IMR-90 (cell line): ENCODE measurements at regions not wholly inside any gene's neighbourhood (a gene's known extent, or its start where the extent isn't known, plus 50 kb on each side); places are given as distances from the start of the nearest gene placed in this dataset.

Source experiments
- ATAC-seq: fragments of 200-7000 bp; cut with Tn5 transposase; 2 replicates; pipeline ENCODE4 v1.9.1; 2020; ENCODE audit warnings: low read depth, mild to moderate bottlenecking, moderate library complexity
- BruUV-seq: library from RNA; stranded (reverse); fragments of 400-500 nt; replicated peaks from 2 replicates; lab custom pipeline; 2021; lab: Mats Ljungman, UMichigan
- CTCF ChIA-PET: fragments of 300-600 bp; formaldehyde crosslinking; extraction: SDS; loops from one replicate; lab custom pipeline; 2021; ENCODE audit warnings: antibody characterized with exemption; lab: Yijun Ruan, JAX
- POLR2A ChIA-PET: fragments of 300-600 bp; sonication (Branson Sonifier 250); formaldehyde crosslinking; loops from one replicate; lab custom pipeline; 2022; ENCODE audit warnings: antibody characterized with exemption; ENCODE audit not compliant: unreplicated experiment; lab: Charles Lee
- DNase-seq: peaks from one replicate; pipeline ENCODE4 v3.0.0; 2013
- H2AFZ ChIP-seq: replicated peaks from 2 replicates; pipeline ENCODE3; 2013; ENCODE audit warnings: low read length, mild to moderate bottlenecking; ENCODE audit not compliant: poor library complexity
- H2AK5ac ChIP-seq: 2 replicates; pipeline ENCODE4 v1.6.1; 2013; ENCODE audit warnings: low read depth, low read length, inconsistent platforms
- H2AK9ac ChIP-seq: replicated peaks from 2 replicates; pipeline ENCODE3; 2013; ENCODE audit warnings: mild to moderate bottlenecking, low read depth, low read length, moderate library complexity; ENCODE audit not compliant: poor library complexity
- H2BK120ac ChIP-seq: 2 replicates; pipeline ENCODE4 v1.6.1; 2013; ENCODE audit warnings: low read depth, low read length, inconsistent platforms
- H2BK15ac ChIP-seq: 3 replicates; pipeline ENCODE4 v1.6.1; 2013; ENCODE audit warnings: low read depth, low read length, inconsistent platforms
- H2BK20ac ChIP-seq: 2 replicates; pipeline ENCODE4 v1.6.1; 2013; ENCODE audit warnings: low read depth, mild to moderate bottlenecking, inconsistent platforms, low read length, moderate library complexity
- H2BK5ac ChIP-seq: 2 replicates; pipeline ENCODE4 v1.6.1; 2013; ENCODE audit warnings: mild to moderate bottlenecking, low read depth, low read length, inconsistent platforms; ENCODE audit not compliant: poor library complexity, severe bottlenecking
- H3K14ac ChIP-seq: replicated peaks from 2 replicates; pipeline ENCODE4 v1.6.1; 2013; ENCODE audit warnings: low read depth, low read length, inconsistent platforms
- H3K18ac ChIP-seq: 2 replicates; pipeline ENCODE4 v1.6.1; 2013; ENCODE audit warnings: low read depth, low read length, control low read depth
- H3K23ac ChIP-seq: 2 replicates; pipeline ENCODE4 v1.6.1; 2013; ENCODE audit warnings: low read depth, low read length, inconsistent platforms
- H3K27ac ChIP-seq: 2 replicates; pipeline ENCODE4 v1.5.1; 2013; ENCODE audit warnings: mild to moderate bottlenecking, control low read depth, low read length; ENCODE audit not compliant: insufficient read depth
- H3K27me3 ChIP-seq: 2 replicates; pipeline ENCODE4 v1.6.1; 2013; ENCODE audit warnings: low read length; ENCODE audit not compliant: control insufficient read depth, insufficient read depth
- H3K36me3 ChIP-seq: 2 replicates; pipeline ENCODE4 v1.6.1; 2013; ENCODE audit warnings: low read length, mixed read lengths; ENCODE audit not compliant: control insufficient read depth, insufficient read depth
- H3K4ac ChIP-seq: 2 replicates; pipeline ENCODE4 v1.6.1; 2013; ENCODE audit warnings: low read depth, low read length, inconsistent platforms
- H3K4me1 ChIP-seq: 2 replicates; pipeline ENCODE4 v1.6.1; 2013; ENCODE audit warnings: low read length, mixed read lengths; ENCODE audit not compliant: control insufficient read depth, insufficient read depth
- H3K4me2 ChIP-seq: 2 replicates; pipeline ENCODE4 v1.6.1; 2013; ENCODE audit warnings: low read depth, mild to moderate bottlenecking, control low read depth, low read length, moderate library complexity
- H3K4me3 ChIP-seq: 2 replicates; pipeline ENCODE4 v1.5.1; 2013; ENCODE audit warnings: low read depth, mild to moderate bottlenecking, control low read depth, low read length, moderate library complexity; ENCODE audit not compliant: insufficient read depth
- H3K56ac ChIP-seq: 2 replicates; pipeline ENCODE4 v1.6.1; 2013; ENCODE audit warnings: low read length, inconsistent platforms; ENCODE audit not compliant: insufficient read depth; ENCODE audit errors: extremely low read depth
- H3K79me1 ChIP-seq, 2 experiments: 2 replicates each; pipeline ENCODE4 v1.6.1; 2013; ENCODE audit warnings: low read length in 2 of 2, inconsistent platforms in 1 of 2, low read depth in 1 of 2
- H3K9ac ChIP-seq: 2 replicates; pipeline ENCODE4 v1.6.1; 2013; ENCODE audit warnings: low read depth, low read length, control low read depth
- H3K9me1 ChIP-seq: 2 replicates; pipeline ENCODE4 v1.6.1; 2013; ENCODE audit warnings: low read length, inconsistent platforms; ENCODE audit not compliant: insufficient read depth
- H3K9me3 ChIP-seq: 2 replicates; pipeline ENCODE4 v1.6.1; 2013; ENCODE audit warnings: low read length; ENCODE audit not compliant: control insufficient read depth, insufficient read depth
- H4K20me1 ChIP-seq: 2 replicates; pipeline ENCODE4 v1.6.1; 2013; ENCODE audit warnings: low read length, inconsistent platforms; ENCODE audit not compliant: insufficient read depth
- H4K5ac ChIP-seq: 2 replicates; pipeline ENCODE4 v1.6.1; 2013; ENCODE audit warnings: mild to moderate bottlenecking, low read depth, low read length, control low read depth
- H4K8ac ChIP-seq, 2 experiments: 2 replicates each; pipeline ENCODE4 v1.6.1; 2013; ENCODE audit warnings: low read depth in 2 of 2, low read length in 2 of 2, control low read depth in 1 of 2, inconsistent platforms in 1 of 2
- H4K91ac ChIP-seq: 2 replicates; pipeline ENCODE4 v1.6.1; 2013; ENCODE audit warnings: low read depth, low read length, inconsistent platforms; ENCODE audit not compliant: insufficient read depth
- BHLHE40 ChIP-seq: fragments of 150-350 bp; IDR thresholded peaks from 2 replicates; pipeline ENCODE4 v1.6.1; 2016; ENCODE audit warnings: mild to moderate bottlenecking, low read depth, low read length
- CEBPB ChIP-seq: IDR thresholded peaks from 2 replicates; pipeline ENCODE4 v1.6.1; 2012; ENCODE audit warnings: low read depth, low read length, improper control_type of control experiment
- FOS ChIP-seq: fragments of 150-350 bp; IDR thresholded peaks from 2 replicates; pipeline ENCODE4 v1.6.1; 2016; ENCODE audit warnings: low read depth, low read length
- MAFK ChIP-seq: IDR thresholded peaks from 2 replicates; pipeline ENCODE4 v1.6.1; 2012; ENCODE audit warnings: low read depth, low read length, improper control_type of control experiment
- MAZ ChIP-seq: IDR thresholded peaks from 2 replicates; pipeline ENCODE4 v1.6.1; 2012; ENCODE audit warnings: low read depth, mild to moderate bottlenecking, low read length, improper control_type of control experiment, moderate library complexity, borderline replicate concordance
- MXI1 ChIP-seq: IDR thresholded peaks from 2 replicates; pipeline ENCODE4 v1.6.1; 2012; ENCODE audit warnings: low read depth, mild to moderate bottlenecking, low read length, moderate library complexity, borderline replicate concordance
- NFE2L2 ChIP-seq: fragments of 150-350 bp; IDR thresholded peaks from 2 replicates; pipeline ENCODE4 v1.6.1; 2016; ENCODE audit warnings: low read depth, mild to moderate bottlenecking, low read length
- POLR2A ChIP-seq: IDR thresholded peaks from 2 replicates; pipeline ENCODE4 v1.6.1; 2012; ENCODE audit warnings: mild to moderate bottlenecking, low read depth, low read length
- RAD21 ChIP-seq: IDR thresholded peaks from 2 replicates; pipeline ENCODE4 v1.6.1; 2012; ENCODE audit warnings: low read length, improper control_type of control experiment
- RCOR1 ChIP-seq: IDR thresholded peaks from 2 replicates; pipeline ENCODE4 v1.6.1; 2012; ENCODE audit warnings: mild to moderate bottlenecking, low read length, improper control_type of control experiment; ENCODE audit not compliant: insufficient replicate concordance
- RFX5 ChIP-seq: IDR thresholded peaks from 2 replicates; pipeline ENCODE4 v1.8.0; 2012; ENCODE audit warnings: low read depth, mild to moderate bottlenecking, low read length, moderate library complexity
- SMC3 ChIP-seq: fragments of 150-350 bp; IDR thresholded peaks from 2 replicates; pipeline ENCODE4 v1.6.1; 2016; ENCODE audit warnings: low read depth, mild to moderate bottlenecking, antibody characterized with exemption, low read length, moderate library complexity
- WGBS, 2 experiments: methylation state at CpG; one replicate each; pipeline versions ENCODE4 v1.1.5 to v1.1.7; 2013; ENCODE audit warnings: missing lambda C conversion rate in 2 of 2; ENCODE audit not compliant: insufficient read length in 1 of 2; ENCODE audit errors: extremely low coverage in 2 of 2; 5-methylcytosine and 5-hydroxymethylcytosine counted together
- dilution Hi-C: fragments of 300-500 bp; cut with HindIII; formaldehyde crosslinking; loops from one replicate; pipeline ENCODE4 v1.14.3; 2018; ENCODE audit warnings: low sequenced_read_pairs; ENCODE audit not compliant: unreplicated experiment
- in situ Hi-C: fragments of 300-500 bp; cut with MboI; formaldehyde crosslinking; loops from 3 replicates; pipeline ENCODE4 v1.14.3; 2019; ENCODE audit warnings: low sequenced_read_pairs, inconsistent platforms, mixed read lengths
- intact Hi-C: fragments of 100-400 bp; cut with micrococcal nuclease; formaldehyde crosslinking; loops from 2 replicates; pipeline ENCODE4 v1.10.0; 2022
- TF ChIP-seq, protein P1 (sequence below): conservative IDR thresholded peaks from 2 replicates; pipeline ENCODE4 v1.5.1; 2012; ENCODE audit warnings: mild to moderate bottlenecking, low read depth, low read length, improper control_type of control experiment
- TF ChIP-seq, protein P2 (sequence below): fragments of 150-350 bp; IDR thresholded peaks from 2 replicates; pipeline ENCODE4 v1.6.1; 2017; ENCODE audit warnings: mild to moderate bottlenecking, antibody characterized with exemption, low read length, low read depth

DNA sequence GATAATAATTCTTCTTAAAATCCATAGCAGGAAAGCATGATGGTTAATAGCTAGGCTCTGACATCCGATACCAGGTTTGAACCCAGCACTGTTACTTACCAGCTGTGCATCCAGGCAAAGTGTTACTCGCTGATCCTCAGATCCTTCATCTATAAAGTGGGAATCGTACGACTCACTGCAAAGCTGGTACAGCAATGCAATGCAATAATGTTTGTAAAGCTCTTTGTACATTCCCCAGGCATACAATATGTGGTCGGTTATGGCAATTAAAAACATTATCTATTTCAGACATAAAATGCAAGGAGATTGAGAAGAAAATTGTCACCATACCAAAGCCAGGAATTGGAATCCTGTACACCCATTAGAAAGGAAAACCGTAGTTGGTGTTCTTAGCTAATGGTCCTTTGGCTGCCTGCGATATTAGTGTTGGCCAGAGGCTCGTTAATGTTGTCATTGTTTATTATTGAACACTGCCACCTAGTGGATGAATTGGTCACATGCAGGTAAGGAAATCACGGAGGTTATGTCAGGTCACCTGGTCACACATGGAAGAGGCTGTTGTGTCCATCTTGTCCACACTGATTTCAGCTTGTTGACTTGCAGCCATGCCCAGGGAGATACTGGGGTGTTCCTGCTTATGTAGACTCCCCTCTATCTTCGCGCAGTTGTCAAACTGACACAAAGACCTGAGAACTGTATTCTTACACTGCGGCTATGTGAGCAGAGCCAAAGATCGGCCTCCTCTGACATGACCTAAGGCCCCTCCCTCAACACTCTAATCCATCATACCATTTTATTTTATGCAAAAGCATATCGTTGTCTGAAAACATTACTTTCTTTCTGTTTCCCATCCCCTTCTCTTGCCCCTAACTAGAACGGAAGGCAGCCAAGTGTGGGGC, 87.5 kb upstream of the PPP2R2B start (continued):
- TF ChIP-seq FOS (no peak), BHLHE40 (no peak)

DNA sequence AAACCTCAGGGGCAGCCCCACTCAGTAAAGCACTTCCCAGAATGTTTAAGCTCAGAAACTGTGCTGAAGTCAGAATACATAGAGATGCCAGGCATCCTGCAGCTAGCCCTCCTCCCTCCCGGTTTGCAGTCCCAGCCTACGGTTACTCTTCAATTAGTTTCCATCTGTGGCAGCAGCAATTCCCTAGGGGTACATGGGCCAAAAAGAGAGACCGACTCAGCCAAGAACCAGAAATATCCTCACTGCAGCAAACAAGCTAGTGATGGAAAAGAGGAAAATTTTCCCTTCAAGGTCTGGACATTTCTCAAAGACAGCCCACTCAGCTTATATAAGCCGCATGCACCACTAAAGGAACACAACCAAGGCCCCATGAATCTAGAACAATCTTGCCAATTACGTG, 89.1 kb upstream of the PPP2R2B start:
- Histone ChIP-seq H4K8ac (no peak overlapping the region), H2AFZ (no peak overlapping the region), H3K4me2 (no peak overlapping the region), H2BK20ac (no peak overlapping the region), H3K4me3 (no peak overlapping the region), H2BK120ac (no peak overlapping the region), H3K27ac (no peak overlapping the region), H4K5ac (no peak overlapping the region), H4K20me1 (no peaks in the 10 kb centered on the region), H3K9me3 (no peaks in the 10 kb centered on the region), H3K4me1 (no peaks in the 10 kb centered on the region), H3K56ac (no peak overlapping the region), H3K27me3 (no peaks in the 10 kb centered on the region), H2AK5ac (no peak overlapping the region), H3K4ac (no peak overlapping the region), H2AK9ac (no peak overlapping the region), H2BK15ac (no peak overlapping the region), H3K9me1 (no peaks in the 10 kb centered on the region), H3K9ac (no peak overlapping the region), H3K18ac (no peak overlapping the region), H4K91ac (no peak overlapping the region), H3K23ac (no peak overlapping the region), H3K36me3 (no peaks in the 10 kb centered on the region), H3K79me1 (no peaks in the 10 kb centered on the region), H2BK5ac (no peak overlapping the region), H3K14ac (no peak overlapping the region)
- BruUV-seq: no TSS peak
- dilution Hi-C loops: loop anchor here (25.0 kb wide), 1 partner anchor 430 kb away; no protein-coding TSS in a partner anchor
- ATAC-seq (no peak), DNase-seq (no peak)
- ChIA-PET POLR2A (no interaction called here), CTCF (interaction anchor here (0.5 to 2.8 kb wide), 4 partner anchors 426 to 611 kb away, joined by 4 to 17 read pairs (median 6); no protein-coding TSS in a partner anchor)
- in situ Hi-C loops: loop anchor here (5.0 kb wide), 1 partner anchor 425 kb away; no protein-coding TSS in a partner anchor
- 40% methylated on average over 1 of the region's 5 CpGs; no CpG with 5 or more reads in 1 of the 2 experiments for WGBS, 2 experiments
- intact Hi-C loops: loop anchor here (2.0 kb wide), 1 partner anchor 221 kb away; no protein-coding TSS in a partner anchor
- TF ChIP-seq MAFK: no peak
- TF ChIP-seq SMC3: no peak
- no peak for TF ChIP-seq MAZ
- TF ChIP-seq MXI1: no peak
- TF ChIP-seq NFE2L2: no peak
- TF ChIP-seq BHLHE40: no peak
- TF ChIP-seq RCOR1: no peak
- TF ChIP-seq, protein P1, sequence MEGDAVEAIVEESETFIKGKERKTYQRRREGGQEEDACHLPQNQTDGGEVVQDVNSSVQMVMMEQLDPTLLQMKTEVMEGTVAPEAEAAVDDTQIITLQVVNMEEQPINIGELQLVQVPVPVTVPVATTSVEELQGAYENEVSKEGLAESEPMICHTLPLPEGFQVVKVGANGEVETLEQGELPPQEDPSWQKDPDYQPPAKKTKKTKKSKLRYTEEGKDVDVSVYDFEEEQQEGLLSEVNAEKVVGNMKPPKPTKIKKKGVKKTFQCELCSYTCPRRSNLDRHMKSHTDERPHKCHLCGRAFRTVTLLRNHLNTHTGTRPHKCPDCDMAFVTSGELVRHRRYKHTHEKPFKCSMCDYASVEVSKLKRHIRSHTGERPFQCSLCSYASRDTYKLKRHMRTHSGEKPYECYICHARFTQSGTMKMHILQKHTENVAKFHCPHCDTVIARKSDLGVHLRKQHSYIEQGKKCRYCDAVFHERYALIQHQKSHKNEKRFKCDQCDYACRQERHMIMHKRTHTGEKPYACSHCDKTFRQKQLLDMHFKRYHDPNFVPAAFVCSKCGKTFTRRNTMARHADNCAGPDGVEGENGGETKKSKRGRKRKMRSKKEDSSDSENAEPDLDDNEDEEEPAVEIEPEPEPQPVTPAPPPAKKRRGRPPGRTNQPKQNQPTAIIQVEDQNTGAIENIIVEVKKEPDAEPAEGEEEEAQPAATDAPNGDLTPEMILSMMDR: no peak
- TF ChIP-seq CEBPB: no peak
- TF ChIP-seq, protein P2, sequence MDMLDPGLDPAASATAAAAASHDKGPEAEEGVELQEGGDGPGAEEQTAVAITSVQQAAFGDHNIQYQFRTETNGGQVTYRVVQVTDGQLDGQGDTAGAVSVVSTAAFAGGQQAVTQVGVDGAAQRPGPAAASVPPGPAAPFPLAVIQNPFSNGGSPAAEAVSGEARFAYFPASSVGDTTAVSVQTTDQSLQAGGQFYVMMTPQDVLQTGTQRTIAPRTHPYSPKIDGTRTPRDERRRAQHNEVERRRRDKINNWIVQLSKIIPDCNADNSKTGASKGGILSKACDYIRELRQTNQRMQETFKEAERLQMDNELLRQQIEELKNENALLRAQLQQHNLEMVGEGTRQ: no peak
- TF ChIP-seq FOS: no peak
- TF ChIP-seq RAD21: no peak
- no peak for TF ChIP-seq POLR2A
- no peak for TF ChIP-seq RFX5
